GM21737 (cell line): ENCODE measurements at regions not wholly inside any gene's neighbourhood (a gene's known extent, or its start where the extent isn't known, plus 50 kb on each side); places are given as distances from the start of the nearest gene placed in this dataset.
A peak's percentile ranks its signal among the peaks of the same experiment; 100 is the strongest.

Experiments used
- ATAC-seq: cut with Tn5 transposase; IDR thresholded peaks from one replicate; pipeline ENCODE4 v1.9.1; 2021; ENCODE audit warnings: mild to moderate bottlenecking, moderate library complexity; ENCODE audit not compliant: unreplicated experiment

GRCh38 chr11:130728185-130729180, 187.8 kb downstream of the SNX19 start:
- ATAC-seq: no peak

- no peak for ATAC-seq
These were observed 187.1 kb downstream of the SNX19 start for GRCh38 chr11:130729193-130729592.

- no peak for ATAC-seq
These were observed 186.5 kb downstream of the SNX19 start for GRCh38 chr11:130729678-130730300.

- no peak for ATAC-seq
These were observed 184.9 kb downstream of the SNX19 start for GRCh38 chr11:130731401-130731800.

- ATAC-seq: no peak
These were observed 183.8 kb downstream of the SNX19 start for GRCh38 chr11:130732476-130732875.

GRCh38 chr11:130737041-130737830, 179.0 kb downstream of the SNX19 start:
- no peak for ATAC-seq

- no peak for ATAC-seq
These were observed 178.3 kb downstream of the SNX19 start for GRCh38 chr11:130737866-130738431.

- ATAC-seq: no peak
These were observed 177.7 kb downstream of the SNX19 start for GRCh38 chr11:130738611-130739010.

- no peak for ATAC-seq
These were observed 175.5 kb downstream of the SNX19 start for GRCh38 chr11:130740819-130741218.

GRCh38 chr11:130744794-130745193, 171.5 kb downstream of the SNX19 start:
- no peak for ATAC-seq

- ATAC-seq: no peak
These were observed 167.1 kb downstream of the SNX19 start for GRCh38 chr11:130749216-130749615.

GRCh38 chr11:130760515-130761125, 155.7 kb downstream of the SNX19 start:
- no peak for ATAC-seq

- ATAC-seq: no peak
These were observed 154.6 kb downstream of the SNX19 start for GRCh38 chr11:130761560-130762220.

GRCh38 chr11:130762638-130763037, 153.6 kb downstream of the SNX19 start:
- ATAC-seq: no peak

- ATAC-seq: no peak
These were observed 152.9 kb downstream of the SNX19 start for GRCh38 chr11:130763087-130763980.

GRCh38 chr11:130765406-130765805, 150.9 kb downstream of the SNX19 start:
- ATAC-seq: no peak

GRCh38 chr11:130765951-130766649, 150.2 kb downstream of the SNX19 start:
- ATAC-seq: peak; percentile 55
